ENCODE measurements at regions not wholly inside any gene's neighbourhood (a gene's known extent, or its start where the extent isn't known, plus 50 kb on each side); places are given as distances from the start of the nearest gene placed in this dataset.

- DNase-seq (ENCODE audit: low read depth): no peak
These were observed 64.8 kb downstream of the CDCA7 start for GRCh38 chr2:173419506-173419905.

DNA sequence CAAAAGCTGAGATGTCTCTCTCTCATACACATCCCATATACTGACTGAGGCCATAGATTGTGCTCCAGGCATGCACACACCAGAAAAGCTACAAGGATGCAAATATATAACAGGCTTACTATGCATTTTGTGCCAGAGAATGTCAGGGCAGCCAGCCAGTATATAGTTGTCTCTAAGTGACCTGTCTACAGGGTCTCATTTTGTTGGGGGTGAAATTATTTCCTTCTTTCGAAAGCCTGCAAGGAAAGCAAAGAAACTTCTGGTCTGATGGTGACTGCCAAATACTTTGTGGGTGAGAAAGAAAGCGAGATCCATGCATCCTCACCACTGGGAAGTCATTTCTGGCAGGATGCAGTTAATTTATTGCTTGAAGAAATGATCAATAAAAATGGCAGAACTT lies 70.2 kb downstream of the CDCA7 start:
- DNase-seq (ENCODE audit: low read depth): no peak

DNA sequence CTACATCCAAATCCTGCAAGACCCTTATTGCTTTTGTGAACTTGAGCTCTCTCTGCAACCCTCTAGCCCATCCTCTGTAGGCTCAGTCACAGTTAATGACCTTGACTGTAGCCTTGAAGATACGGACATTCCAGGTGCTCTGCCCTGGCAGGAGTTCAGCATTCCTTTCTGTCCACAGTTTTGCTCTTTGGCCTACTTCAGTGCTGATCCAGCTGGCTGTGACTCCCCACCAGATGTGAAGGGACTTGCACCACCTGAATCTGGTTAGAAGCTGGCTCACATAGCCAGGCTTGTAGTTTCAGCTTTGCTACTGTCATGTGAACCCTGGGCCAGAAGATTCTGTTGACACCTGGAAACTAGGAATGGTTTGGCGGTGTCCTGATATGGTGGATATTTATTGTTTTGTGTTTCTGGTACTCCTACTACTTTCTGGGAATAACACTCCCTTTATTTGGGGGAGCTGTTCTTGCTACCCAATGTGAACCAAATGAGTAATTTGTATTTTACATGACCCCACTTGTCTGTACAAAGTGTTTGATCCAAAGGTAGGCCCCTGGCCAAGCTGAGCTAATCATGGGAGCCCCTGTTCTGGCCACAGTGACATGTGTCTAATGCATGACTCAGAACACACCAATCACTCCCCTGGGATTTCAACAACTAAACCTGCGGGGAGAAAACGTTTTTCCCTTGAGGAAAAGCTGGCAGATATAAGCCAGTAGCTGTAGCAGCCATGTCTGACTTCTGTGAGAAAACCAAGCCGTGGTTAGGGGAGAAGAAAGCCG lies 73.4 kb downstream of the CDCA7 start:
- DNase-seq (ENCODE audit: low read depth): peak; percentile 77

DNA sequence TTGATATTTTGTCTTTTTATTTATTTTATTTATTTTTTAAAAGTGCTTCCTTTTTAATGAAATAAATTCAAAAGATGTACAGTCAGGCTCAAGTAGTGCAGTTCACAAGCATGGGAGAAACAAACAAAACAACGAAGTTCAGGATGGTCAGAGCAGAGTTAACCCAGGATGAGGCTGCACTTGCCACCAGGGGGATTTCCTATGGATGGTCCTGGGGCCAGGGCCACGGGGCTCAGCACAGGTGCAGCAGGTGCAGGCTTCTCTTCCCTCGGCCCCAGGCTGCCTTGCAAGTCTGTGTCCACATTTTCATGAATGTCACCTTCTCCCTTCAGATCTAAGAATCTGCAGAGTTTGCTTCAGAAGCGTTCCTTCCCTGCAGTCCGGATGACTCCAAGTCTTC lies 76.5 kb downstream of the CDCA7 start:
- no peak for DNase-seq (ENCODE audit: low read depth)

- DNase-seq (ENCODE audit: low read depth): peak; percentile 54
These were observed 77.5 kb downstream of the CDCA7 start for GRCh38 chr2:173432049-173432754.

DNA sequence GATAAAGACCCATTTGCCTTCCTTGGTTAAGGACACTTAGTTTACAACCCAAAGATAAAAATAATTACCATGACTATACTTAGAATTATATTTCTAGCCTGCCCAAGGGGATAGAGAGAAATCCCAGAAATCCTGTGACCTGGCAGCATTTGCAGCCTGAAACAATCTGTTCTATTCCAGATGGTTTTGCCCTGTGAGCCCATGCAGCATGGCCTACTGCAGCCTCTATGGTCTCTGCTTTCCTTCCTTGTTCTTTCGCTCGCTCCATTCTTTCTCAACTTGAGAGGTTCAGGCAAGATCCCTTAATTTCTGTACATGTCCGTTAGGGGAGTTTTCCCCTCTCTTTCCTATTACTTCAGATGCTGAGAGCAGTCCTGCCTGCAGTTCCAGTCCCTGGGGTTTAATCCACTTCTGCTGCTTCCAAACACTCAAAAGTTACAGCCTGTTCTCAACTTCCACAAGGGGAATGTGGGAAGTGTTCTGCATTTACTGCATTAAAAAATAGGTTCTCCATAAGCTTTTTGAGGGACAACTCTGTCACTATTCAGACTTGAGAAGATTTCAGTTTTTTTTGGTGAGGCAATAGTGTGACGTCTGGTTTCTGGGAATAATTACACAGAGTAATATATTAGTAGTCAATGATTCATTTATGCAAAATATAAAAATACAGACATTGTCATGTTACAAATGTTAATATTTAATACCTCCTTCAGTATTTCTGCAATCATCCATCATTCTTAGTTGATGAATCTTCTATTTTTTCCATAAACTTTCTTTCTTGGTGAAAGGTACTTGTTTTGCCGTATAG lies 80.3 kb downstream of the CDCA7 start:
- DNase-seq (ENCODE audit: low read depth): no peak

DNA sequence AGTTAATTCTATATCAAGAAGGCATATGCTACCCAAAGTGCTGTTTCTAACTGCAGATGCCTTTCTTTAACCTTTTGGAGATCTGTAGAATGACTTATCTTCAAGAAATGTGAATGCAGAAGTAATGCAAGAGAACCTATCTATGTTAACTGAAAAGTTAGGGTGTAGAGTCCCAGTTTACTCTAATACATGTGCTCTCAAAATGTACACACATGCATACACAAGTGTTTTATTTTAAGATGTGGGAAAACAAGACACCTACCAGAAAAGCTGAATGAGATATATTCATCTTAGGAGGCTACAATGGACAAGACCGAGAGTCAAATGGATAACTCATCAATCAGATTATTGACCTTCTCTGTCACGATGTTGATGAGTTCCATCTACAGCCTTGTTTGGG lies 80.9 kb downstream of the CDCA7 start:
- no peak for DNase-seq (ENCODE audit: low read depth)

DNA sequence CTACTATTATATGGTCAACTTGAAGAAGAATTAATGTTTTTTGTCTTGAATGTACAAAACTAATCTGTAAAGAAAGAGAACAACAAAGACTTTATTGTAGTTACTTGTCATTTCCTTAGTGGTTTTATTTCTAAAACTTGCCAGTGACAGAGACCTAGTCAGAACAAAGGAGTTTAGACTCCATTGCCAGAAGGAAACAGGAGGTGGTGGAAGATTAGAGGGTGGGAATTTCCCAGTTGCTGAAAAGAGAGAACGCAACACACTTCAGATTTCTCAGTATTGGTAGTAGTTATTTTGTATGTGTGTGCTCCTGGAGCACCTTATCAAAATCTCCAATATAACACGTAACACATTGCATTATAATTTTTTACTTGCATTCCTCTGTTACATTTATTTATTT lies 81.4 kb downstream of the CDCA7 start:
- no peak for DNase-seq (ENCODE audit: low read depth)

DNA sequence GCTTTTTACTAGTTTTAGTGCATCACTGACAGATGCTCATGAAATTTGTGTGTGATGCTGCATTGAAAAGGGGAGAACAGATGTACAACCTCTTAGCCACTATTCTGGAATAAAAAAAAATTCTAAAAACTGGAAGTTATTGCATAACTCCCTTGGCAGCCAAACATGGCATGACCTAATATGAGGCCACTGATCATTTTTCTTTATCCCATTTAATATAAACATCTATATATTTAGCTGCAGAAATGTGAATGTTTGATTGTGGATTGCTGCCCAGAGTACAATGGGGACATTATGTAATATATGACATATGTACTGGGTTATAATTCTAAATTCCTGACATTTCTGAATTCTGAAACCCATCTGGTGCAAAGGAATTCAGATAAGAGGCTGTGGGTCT lies 86.5 kb downstream of the CDCA7 start:
- no peak for DNase-seq (ENCODE audit: low read depth)

- no peak for DNase-seq (ENCODE audit: low read depth)
These were observed 87.9 kb downstream of the CDCA7 start for GRCh38 chr2:173442542-173442941.

DNA sequence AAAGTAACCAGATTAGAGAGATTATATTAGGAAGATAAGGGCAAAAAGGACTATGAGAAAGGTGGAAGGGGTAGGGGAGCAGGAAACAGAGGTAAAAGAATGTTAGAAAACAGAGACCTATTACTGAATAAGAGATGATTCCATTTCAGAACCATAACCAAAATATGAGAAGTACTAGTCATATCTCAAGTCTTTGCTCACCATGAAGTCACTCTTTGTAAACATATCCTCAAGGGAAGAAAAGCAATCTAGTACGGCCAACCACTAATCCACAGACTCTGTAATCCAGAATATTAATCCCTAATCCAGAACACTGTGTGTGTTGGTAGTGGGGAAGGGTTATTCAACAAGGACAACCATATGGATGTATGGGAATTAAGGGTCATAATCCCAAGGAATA lies 92.0 kb downstream of the CDCA7 start:
- DNase-seq (ENCODE audit: low read depth): no peak

GRCh38 chr2:173448938-173449471 lies 94.3 kb downstream of the CDCA7 start:
- peak; percentile 87 for DNase-seq (ENCODE audit: low read depth)

DNA sequence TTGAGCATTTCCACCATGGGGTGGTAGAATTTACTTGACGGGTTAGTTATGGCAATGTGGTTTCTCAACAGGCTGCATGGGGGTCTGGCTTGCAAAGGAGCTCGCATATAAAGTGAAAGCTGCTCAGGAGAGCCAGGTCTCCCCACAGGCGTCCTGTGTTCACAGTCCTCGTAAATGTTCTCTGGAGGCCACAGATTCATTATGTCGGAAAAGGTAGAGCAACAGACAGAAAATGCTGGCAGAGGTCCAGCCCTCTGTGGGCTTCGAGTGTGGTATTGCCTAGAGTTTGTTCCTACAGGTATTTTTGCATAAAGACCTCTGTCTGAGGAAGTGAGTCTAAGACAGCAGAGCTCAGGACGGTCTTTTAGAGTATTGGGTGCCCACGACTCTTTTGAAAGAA lies 96.4 kb downstream of the CDCA7 start:
- no peak for DNase-seq (ENCODE audit: low read depth)

DNA sequence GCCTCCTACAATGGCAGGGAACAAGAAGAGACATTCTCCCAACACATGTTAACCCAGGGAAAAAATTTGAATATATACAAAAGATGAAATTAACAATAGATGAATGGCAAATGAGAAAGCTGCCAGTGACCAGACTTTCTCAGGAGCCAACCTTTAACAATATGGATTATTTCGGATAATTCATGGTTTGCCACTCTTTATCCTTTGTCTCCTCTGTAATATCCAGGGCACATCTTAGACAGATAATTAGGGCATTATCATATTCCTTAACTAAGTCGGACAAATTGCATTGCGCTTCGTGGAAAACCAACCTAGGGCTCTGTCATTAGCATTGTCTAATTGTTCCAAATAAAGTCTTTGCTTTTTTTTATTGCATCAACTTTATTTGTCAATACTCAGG lies 97.3 kb downstream of the CDCA7 start:
- no peak for DNase-seq (ENCODE audit: low read depth)

- no peak for DNase-seq (ENCODE audit: low read depth)
These were observed 97.7 kb downstream of the CDCA7 start for GRCh38 chr2:173452416-173452815.

- DNase-seq (ENCODE audit: low read depth): no peak
These were observed 102.3 kb downstream of the CDCA7 start for GRCh38 chr2:173456960-173457359.

DNA sequence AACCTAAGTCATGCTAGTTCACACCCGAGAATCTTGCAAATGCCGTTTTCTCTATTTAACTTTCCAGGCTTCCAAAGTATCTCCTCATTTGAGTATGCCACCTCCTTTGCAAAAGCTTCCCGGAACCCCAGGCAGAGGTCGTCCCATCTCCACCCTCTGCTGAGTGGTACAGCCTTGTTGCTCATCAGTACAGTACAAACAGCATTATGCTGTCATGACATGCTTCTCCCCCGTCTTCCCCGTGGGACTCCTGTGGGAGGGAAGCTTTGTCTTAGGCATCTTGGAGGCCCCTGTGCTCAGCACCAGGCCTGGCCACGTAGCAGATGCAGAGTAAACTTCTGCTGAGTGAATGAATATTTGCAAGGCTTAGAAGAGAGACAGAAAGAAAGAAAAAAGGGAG lies 102.7 kb downstream of the CDCA7 start:
- no peak for DNase-seq (ENCODE audit: low read depth)

DNA sequence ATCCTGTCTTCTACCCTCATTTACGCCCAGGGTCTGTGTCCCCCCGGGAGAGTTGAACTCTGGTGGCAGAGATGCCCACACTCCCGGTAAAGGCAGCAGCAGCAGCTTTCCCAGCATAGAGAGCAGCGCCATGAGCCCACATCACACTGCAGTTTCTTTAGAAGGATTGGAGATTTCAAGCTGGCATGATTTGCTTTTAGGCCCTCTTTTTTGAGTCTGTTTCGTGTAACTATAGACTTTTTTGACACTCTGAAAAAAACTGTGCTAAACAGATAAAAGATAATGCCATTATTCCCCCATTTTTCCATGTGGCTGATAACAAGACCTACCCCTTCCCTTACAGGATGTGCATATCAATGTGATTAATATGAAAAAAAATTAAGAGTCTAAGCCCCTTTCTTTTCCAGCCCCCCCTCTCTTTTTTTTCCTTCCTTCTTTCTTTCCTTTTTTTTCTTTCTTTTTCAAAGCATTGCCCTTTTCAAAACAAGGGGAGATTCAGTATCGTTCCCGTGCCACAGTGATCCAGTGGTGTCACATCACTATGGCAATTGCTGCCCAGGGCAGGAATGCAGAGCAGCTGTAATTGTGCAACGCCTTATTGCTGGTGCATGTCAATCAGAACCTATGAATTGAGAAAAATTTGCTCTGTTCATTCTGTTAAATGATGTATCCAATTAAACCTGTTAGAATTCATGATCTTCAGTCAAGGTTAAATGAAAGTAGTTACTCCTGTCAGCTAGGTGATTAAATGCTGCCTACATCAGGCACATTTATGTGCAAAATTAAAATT lies 104.5 kb downstream of the CDCA7 start:
- DNase-seq (ENCODE audit: low read depth): no peak

DNA sequence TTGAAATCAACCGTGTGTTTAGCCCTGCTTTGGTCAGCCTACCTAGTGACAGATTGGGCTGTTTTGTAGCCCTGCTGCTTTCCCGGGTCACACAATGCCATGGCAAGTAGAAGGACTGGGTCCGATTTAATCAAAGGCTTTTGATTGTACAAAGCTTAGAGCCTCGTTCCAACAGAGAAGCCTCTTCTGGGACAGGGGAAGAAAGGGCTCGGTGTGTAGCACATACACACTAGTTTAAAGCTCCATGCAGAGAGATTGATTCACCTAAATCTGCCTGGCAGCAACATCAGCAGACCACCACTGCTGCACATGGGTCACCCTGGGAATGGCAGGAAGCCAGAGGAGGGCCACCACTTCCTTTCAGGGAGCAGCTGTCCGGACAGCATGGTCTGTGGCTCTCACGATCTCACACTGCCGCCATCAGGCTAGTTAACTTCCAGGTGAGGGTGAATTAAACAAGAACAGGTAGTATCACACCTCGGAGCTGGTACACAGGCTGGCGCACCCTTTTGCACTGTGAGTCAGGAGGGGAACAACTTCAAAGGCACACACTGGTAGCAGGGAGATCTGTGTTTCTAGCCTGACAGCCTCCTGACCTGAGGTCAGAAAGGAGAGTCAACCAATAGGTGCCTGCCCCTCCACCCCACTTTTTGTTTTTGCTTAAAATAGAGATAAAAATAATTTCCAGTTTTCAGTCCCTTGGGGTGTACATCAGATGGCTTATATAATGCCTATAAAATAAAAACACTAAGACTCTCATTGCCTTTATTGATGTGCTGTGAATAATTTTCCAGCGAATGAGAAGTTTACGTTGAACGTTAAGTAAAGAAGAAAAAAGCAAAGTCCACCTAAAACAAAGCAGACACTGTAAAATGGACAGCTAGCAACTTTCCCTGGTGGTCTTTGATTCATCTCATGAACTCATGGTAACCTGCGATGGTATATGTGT lies 108.5 kb downstream of the CDCA7 start:
- peak; percentile 9 for DNase-seq (ENCODE audit: low read depth)

DNA sequence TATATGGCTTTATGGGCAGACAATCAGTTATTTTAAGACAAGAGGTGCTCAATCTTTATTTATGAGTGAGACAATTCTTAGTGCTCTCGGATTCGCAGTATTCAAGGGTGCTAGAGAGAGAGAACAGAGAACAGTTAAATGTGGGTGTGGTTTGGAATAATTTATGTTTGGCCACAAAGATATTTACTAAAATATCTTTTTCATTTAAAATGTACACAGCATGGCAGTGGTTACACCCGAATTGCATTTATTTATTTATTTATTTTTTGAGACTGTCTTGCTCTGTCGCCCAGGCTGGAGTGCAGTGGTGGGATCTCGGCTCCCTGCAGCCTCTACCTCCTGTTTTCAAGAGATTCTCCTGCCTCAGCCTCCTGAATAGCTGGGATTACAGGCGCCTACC lies 109.2 kb downstream of the CDCA7 start:
- DNase-seq (ENCODE audit: low read depth): no peak

Measured in Daoy (cell line).